ENCODE measurements at regions not wholly inside any gene's neighbourhood (a gene's known extent, or its start where the extent isn't known, plus 50 kb on each side); places are given as distances from the start of the nearest gene placed in this dataset.

DNA sequence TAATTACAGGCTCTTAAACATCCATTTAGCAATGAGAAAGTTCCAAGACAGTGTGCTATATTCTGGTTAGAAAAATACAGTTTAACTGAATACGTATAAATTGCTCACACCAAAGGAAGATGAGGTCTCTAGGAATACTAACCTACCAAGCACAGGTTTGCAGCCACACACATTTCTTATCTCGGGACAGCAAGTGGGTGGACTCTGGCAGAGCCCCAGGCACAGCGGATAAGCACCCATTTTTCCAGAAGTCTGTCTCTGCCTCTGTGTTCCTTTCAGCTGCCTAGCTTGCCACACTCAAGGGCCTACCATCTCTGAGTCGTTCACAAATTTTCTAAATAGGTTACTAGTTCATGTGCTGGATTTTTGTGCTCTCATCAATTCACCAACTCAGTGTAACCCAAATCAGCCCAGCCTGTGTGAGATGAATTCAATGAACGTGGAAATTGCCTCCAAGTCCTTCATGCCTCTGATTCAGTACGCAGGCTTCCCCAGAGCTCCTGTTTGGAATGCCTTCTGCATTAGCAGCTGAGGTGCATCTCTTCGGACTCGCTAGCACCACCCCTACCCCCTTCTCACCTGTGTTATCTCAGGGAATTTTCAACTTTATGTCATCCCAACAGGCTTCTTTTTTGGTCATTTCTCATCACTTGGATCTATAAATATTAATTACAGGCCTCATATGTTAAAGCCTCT is 581.0 kb upstream of the CDH11 start:
- Histone ChIP-seq H3K4me3 (replicated peaks in 1 of 4; ENCODE audit: control extremely low read depth in 1 of 4, insufficient read depth in 1 of 4, low read depth in 3 of 4, low read length in 4 of 4) (no peak overlapping the region), H3K36me3 (ENCODE audit: control insufficient read depth, insufficient read depth, low read length) (no peaks in the 10 kb centered on the region), H3K4me2 (ENCODE audit: extremely low read depth, insufficient read depth, low read length) (no peak overlapping the region), H2AFZ (ENCODE audit: low read length) (no peak overlapping the region), H3K27ac (ENCODE audit: insufficient read depth, low read length) (no peak overlapping the region), H3K4me1 (ENCODE audit: control insufficient read depth, extremely low read depth, insufficient read depth, low read length) (no peaks in the 10 kb centered on the region), H3K27me3 (ENCODE audit: control insufficient read depth, insufficient read depth, low read length) (no peaks in the 10 kb centered on the region), H3K79me2 (ENCODE audit: control insufficient read depth, insufficient read depth, low read length) (no peaks in the 10 kb centered on the region), H3K9ac (ENCODE audit: insufficient read depth, low read length) (no peak overlapping the region), H4K20me1 (ENCODE audit: control insufficient read depth, extremely low read depth, insufficient read depth, low read length) (no peaks in the 10 kb centered on the region), H3K9me3 (ENCODE audit: control insufficient read depth, insufficient read depth, low read depth, low read length) (no peaks in the 10 kb centered on the region)
- TF ChIP-seq, protein P1, sequence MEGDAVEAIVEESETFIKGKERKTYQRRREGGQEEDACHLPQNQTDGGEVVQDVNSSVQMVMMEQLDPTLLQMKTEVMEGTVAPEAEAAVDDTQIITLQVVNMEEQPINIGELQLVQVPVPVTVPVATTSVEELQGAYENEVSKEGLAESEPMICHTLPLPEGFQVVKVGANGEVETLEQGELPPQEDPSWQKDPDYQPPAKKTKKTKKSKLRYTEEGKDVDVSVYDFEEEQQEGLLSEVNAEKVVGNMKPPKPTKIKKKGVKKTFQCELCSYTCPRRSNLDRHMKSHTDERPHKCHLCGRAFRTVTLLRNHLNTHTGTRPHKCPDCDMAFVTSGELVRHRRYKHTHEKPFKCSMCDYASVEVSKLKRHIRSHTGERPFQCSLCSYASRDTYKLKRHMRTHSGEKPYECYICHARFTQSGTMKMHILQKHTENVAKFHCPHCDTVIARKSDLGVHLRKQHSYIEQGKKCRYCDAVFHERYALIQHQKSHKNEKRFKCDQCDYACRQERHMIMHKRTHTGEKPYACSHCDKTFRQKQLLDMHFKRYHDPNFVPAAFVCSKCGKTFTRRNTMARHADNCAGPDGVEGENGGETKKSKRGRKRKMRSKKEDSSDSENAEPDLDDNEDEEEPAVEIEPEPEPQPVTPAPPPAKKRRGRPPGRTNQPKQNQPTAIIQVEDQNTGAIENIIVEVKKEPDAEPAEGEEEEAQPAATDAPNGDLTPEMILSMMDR (conservative IDR thresholded peaks at IDR 0.05 in 1 of 2, IDR thresholded peaks at IDR 0.05 in 1 of 2; ENCODE audit: low read depth in 1 of 2, low read length in 2 of 2) = no peak
- TF ChIP-seq EZH2 (IDR thresholded peaks at IDR 0.05; ENCODE audit: low read length, missing control alignments) = no peak
- DNase-seq (ENCODE audit: low read depth in 2 of 2) = peak in 1 of 2 donors; percentile 73

DNA sequence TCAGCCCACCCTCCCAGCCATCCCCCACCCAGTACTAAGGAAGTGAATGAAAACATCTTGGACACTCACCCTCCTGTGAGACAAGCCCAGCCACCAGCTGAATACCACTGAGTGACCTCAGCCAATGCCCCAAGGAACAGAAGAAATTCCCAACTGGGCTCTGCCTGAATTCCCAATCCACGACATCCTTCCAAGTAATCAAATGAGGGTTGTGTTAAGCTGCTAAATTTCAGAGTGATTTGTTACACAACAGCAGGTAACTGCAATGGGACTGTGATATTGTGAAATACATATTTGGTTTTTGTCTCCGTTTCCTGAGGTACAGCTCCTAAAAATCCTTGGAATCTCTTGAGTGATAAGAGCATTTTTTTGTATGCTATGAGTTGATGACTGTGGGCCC is 578.7 kb upstream of the CDH11 start:
- Histone ChIP-seq H3K9ac (ENCODE audit: insufficient read depth, low read length) (no peak overlapping the region), H3K27ac (ENCODE audit: insufficient read depth, low read length) (no peak overlapping the region), H3K9me3 (ENCODE audit: control insufficient read depth, insufficient read depth, low read depth, low read length) (no peaks in the 10 kb centered on the region), H3K79me2 (ENCODE audit: control insufficient read depth, insufficient read depth, low read length) (no peaks in the 10 kb centered on the region), H2AFZ (ENCODE audit: low read length) (no peak overlapping the region), H3K27me3 (ENCODE audit: control insufficient read depth, insufficient read depth, low read length) (no peaks in the 10 kb centered on the region), H3K4me1 (ENCODE audit: control insufficient read depth, extremely low read depth, insufficient read depth, low read length) (no peaks in the 10 kb centered on the region), H3K4me3 (replicated peaks in 1 of 4; ENCODE audit: control extremely low read depth in 1 of 4, insufficient read depth in 1 of 4, low read depth in 3 of 4, low read length in 4 of 4) (no peak overlapping the region), H3K36me3 (ENCODE audit: control insufficient read depth, insufficient read depth, low read length) (no peaks in the 10 kb centered on the region), H3K4me2 (ENCODE audit: extremely low read depth, insufficient read depth, low read length) (no peak overlapping the region), H4K20me1 (ENCODE audit: control insufficient read depth, extremely low read depth, insufficient read depth, low read length) (no peaks in the 10 kb centered on the region)
- DNase-seq (ENCODE audit: low read depth in 2 of 2) = no peak
- no peak for TF ChIP-seq EZH2 (IDR thresholded peaks at IDR 0.05; ENCODE audit: low read length, missing control alignments)
- TF ChIP-seq, protein P1 (conservative IDR thresholded peaks at IDR 0.05 in 1 of 2, IDR thresholded peaks at IDR 0.05 in 1 of 2; ENCODE audit: low read depth in 1 of 2, low read length in 2 of 2) = no peak

DNA sequence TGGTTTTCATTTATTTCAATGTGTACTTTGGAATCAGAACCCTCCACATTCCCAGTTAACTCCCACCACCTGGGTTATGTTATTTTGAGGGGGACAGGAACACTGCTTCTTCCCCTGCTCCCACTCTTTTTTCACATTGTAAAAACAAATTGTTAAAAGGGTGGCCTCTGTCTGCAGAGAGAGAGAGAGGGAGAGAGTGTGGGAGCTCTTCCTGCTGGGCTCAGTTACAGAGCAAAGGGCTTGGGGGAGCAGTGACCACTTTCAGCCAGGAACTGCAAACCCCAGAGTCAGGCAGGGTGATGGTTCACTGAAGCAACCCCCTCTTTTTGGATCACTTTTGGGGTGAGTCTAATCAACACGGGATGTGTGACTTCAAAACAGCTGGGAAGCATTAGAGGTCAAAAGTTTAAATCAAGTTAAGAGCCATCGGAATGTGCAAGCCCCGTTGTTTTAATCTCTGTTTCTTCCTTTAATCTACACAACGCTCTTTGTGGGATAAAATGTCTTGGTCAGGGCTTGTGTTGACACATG is 577.0 kb upstream of the CDH11 start:
- Histone ChIP-seq H3K79me2 (ENCODE audit: control insufficient read depth, insufficient read depth, low read length) (no peaks in the 10 kb centered on the region), H3K27me3 (ENCODE audit: control insufficient read depth, insufficient read depth, low read length) (no peaks in the 10 kb centered on the region), H2AFZ (ENCODE audit: low read length) (no peak overlapping the region), H3K4me1 (ENCODE audit: control insufficient read depth, extremely low read depth, insufficient read depth, low read length) (no peaks in the 10 kb centered on the region), H3K27ac (ENCODE audit: insufficient read depth, low read length) (no peak overlapping the region), H3K9ac (ENCODE audit: insufficient read depth, low read length) (no peak overlapping the region), H3K4me2 (ENCODE audit: extremely low read depth, insufficient read depth, low read length) (no peak overlapping the region), H3K36me3 (ENCODE audit: control insufficient read depth, insufficient read depth, low read length) (no peaks in the 10 kb centered on the region), H3K9me3 (ENCODE audit: control insufficient read depth, insufficient read depth, low read depth, low read length) (no peaks in the 10 kb centered on the region), H4K20me1 (ENCODE audit: control insufficient read depth, extremely low read depth, insufficient read depth, low read length) (no peaks in the 10 kb centered on the region), H3K4me3 (replicated peaks in 1 of 4; ENCODE audit: control extremely low read depth in 1 of 4, insufficient read depth in 1 of 4, low read depth in 3 of 4, low read length in 4 of 4) (no peak overlapping the region)
- DNase-seq (ENCODE audit: low read depth in 2 of 2) = peak; percentile 9 to 68
- TF ChIP-seq, protein P1 (conservative IDR thresholded peaks at IDR 0.05 in 1 of 2, IDR thresholded peaks at IDR 0.05 in 1 of 2; ENCODE audit: low read depth in 1 of 2, low read length in 2 of 2) = no peak
- TF ChIP-seq EZH2 (IDR thresholded peaks at IDR 0.05; ENCODE audit: low read length, missing control alignments) = no peak
